ENCODE measurements at regions not wholly inside any gene's neighbourhood (a gene's known extent, or its start where the extent isn't known, plus 50 kb on each side); places are given as distances from the start of the nearest gene placed in this dataset.

GRCh38 chr3:28972921-28973320, 307.9 kb upstream of the RBMS3 start:
- Histone ChIP-seq H4K20me1 (ENCODE audit: low read depth, low read length) (no peaks in the 10 kb centered on the region), H3K4me3 (ENCODE audit: insufficient read depth, low read length, poor library complexity, severe bottlenecking) (no peak overlapping the region), H3K9me3 (ENCODE audit: insufficient read depth, low read length) (peaks cover 12% of the 10 kb centered on the region; the same call in 1 of the 2 replicates), H3K27me3 (ENCODE audit: low read length) (no peaks in the 10 kb centered on the region), H2AFZ (ENCODE audit: low read depth, low read length, severe bottlenecking) (no peak overlapping the region), H3K27ac (ENCODE audit: low read depth, low read length) (no peak overlapping the region), H3K36me3 (ENCODE audit: low read length) (0 out of 2 replicates have a peak, but pooled peaks cover 7% of the 10 kb centered on the region), H3F3A (ENCODE audit: insufficient read depth) (no peaks in the 10 kb centered on the region), H3K9me2 (replicated peaks; ENCODE audit: insufficient read depth, low read length) (no peaks in the 10 kb centered on the region), H3K79me2 (ENCODE audit: insufficient read depth, low read length) (no peaks in the 10 kb centered on the region), H3K4me2 (ENCODE audit: low read depth, low read length, poor library complexity, severe bottlenecking) (no peak overlapping the region), H3K9ac (ENCODE audit: low read length) (no peak overlapping the region)
- TF ChIP-seq EZH2phosphoT487 (conservative IDR thresholded peaks at IDR 0.05; ENCODE audit: low read length) (no peak), CTCF (IDR thresholded peaks at IDR 0.05; ENCODE audit: insufficient read depth, low read length, poor library complexity, severe bottlenecking) (no peak)

- H3K9ac ChIP-seq (ENCODE audit: low read length), result no peak overlapping the region
- H4K20me1 ChIP-seq (ENCODE audit: low read depth, low read length), result no peaks in the 10 kb centered on the region
- H3K27ac ChIP-seq (ENCODE audit: low read depth, low read length), result no peak overlapping the region
- no peak overlapping the region for H3K4me2 ChIP-seq (ENCODE audit: low read depth, low read length, poor library complexity, severe bottlenecking)
- peaks cover 12% of the 10 kb centered on the region; the same call in 1 of the 2 replicates for H3K9me3 ChIP-seq (ENCODE audit: insufficient read depth, low read length)
- H2AFZ ChIP-seq (ENCODE audit: low read depth, low read length, severe bottlenecking), result no peak overlapping the region
- H3K9me2 ChIP-seq (replicated peaks; ENCODE audit: insufficient read depth, low read length), result no peaks in the 10 kb centered on the region
- H3F3A ChIP-seq (ENCODE audit: insufficient read depth), result no peaks in the 10 kb centered on the region
- no peak overlapping the region for H3K4me3 ChIP-seq (ENCODE audit: insufficient read depth, low read length, poor library complexity, severe bottlenecking)
- 0 out of 2 replicates have a peak, but pooled peaks cover 7% of the 10 kb centered on the region for H3K36me3 ChIP-seq (ENCODE audit: low read length)
- TF ChIP-seq CTCF (IDR thresholded peaks at IDR 0.05; ENCODE audit: insufficient read depth, low read length, poor library complexity, severe bottlenecking) (no peak), EZH2phosphoT487 (conservative IDR thresholded peaks at IDR 0.05; ENCODE audit: low read length) (no peak)
- H3K79me2 ChIP-seq (ENCODE audit: insufficient read depth, low read length), result no peaks in the 10 kb centered on the region
- H3K27me3 ChIP-seq (ENCODE audit: low read length), result no peaks in the 10 kb centered on the region
Measured at GRCh38 chr3:28973609-28974008, 307.3 kb upstream of the RBMS3 start.

- H3K9me3 ChIP-seq (ENCODE audit: insufficient read depth, low read length), result no peaks in the 10 kb centered on the region
- H3K79me2 ChIP-seq (ENCODE audit: insufficient read depth, low read length), result no peaks in the 10 kb centered on the region
- H3K4me3 ChIP-seq (ENCODE audit: insufficient read depth, low read length, poor library complexity, severe bottlenecking), result no peak overlapping the region
- no peaks in the 10 kb centered on the region for H3F3A ChIP-seq (ENCODE audit: insufficient read depth)
- H3K27ac ChIP-seq (ENCODE audit: low read depth, low read length), result no peak overlapping the region
- H3K4me2 ChIP-seq (ENCODE audit: low read depth, low read length, poor library complexity, severe bottlenecking), result no peak overlapping the region
- H3K9me2 ChIP-seq (replicated peaks; ENCODE audit: insufficient read depth, low read length), result no peaks in the 10 kb centered on the region
- no peak overlapping the region for H2AFZ ChIP-seq (ENCODE audit: low read depth, low read length, severe bottlenecking)
- no peak overlapping the region for H3K9ac ChIP-seq (ENCODE audit: low read length)
- no peaks in the 10 kb centered on the region for H3K27me3 ChIP-seq (ENCODE audit: low read length)
- no peaks in the 10 kb centered on the region for H4K20me1 ChIP-seq (ENCODE audit: low read depth, low read length)
- TF ChIP-seq EZH2phosphoT487 (conservative IDR thresholded peaks at IDR 0.05; ENCODE audit: low read length) (no peak), CTCF (IDR thresholded peaks at IDR 0.05; ENCODE audit: insufficient read depth, low read length, poor library complexity, severe bottlenecking) (no peak)
- no peaks in the 10 kb centered on the region for H3K36me3 ChIP-seq (ENCODE audit: low read length)
Measured at GRCh38 chr3:28978092-28978491, 302.8 kb upstream of the RBMS3 start.
